Natural killer cell (primary cell): ENCODE measurements at regions not wholly inside any gene's neighbourhood (a gene's known extent, or its start where the extent isn't known, plus 50 kb on each side); places are given as distances from the start of the nearest gene placed in this dataset.

Experiments
- ATAC-seq, 3 donors: fragments of 150-1000 bp in 2 of 3; fragments of 200-7000 bp in 1 of 3; cut with Tn5 transposase; 1 replicate in 1 of 3; 2 replicates in 2 of 3; pipeline ENCODE4 v1.10.0; 2021; ENCODE audit warnings: mild to moderate bottlenecking in 2 of 3, moderate library complexity in 2 of 3
- DNase-seq, 2 donors: peaks; one replicate each; pipeline versions ENCODE4 v3.0.0 to v3.0.0-alpha.2; 2013 to 2021; ENCODE audit warnings: mixed read lengths in 1 of 2
- H3K27ac ChIP-seq: one replicate; pipeline ENCODE4 v1.5.1; 2013; ENCODE audit warnings: mild to moderate bottlenecking, low read length
- H3K27me3 ChIP-seq: one replicate; pipeline ENCODE4 v1.6.1; 2013; ENCODE audit warnings: low read length; ENCODE audit not compliant: control insufficient read depth, insufficient read depth
- H3K36me3 ChIP-seq: one replicate; pipeline ENCODE4 v1.6.1; 2013; ENCODE audit warnings: low read length; ENCODE audit not compliant: control insufficient read depth, insufficient read depth
- H3K4me1 ChIP-seq: one replicate; pipeline ENCODE4 v1.6.1; 2013; ENCODE audit warnings: low read length; ENCODE audit not compliant: control insufficient read depth, insufficient read depth
- H3K4me3 ChIP-seq: one replicate; pipeline ENCODE4 v1.5.1; 2013; ENCODE audit warnings: low read length
- H3K9me3 ChIP-seq: one replicate; pipeline ENCODE4 v1.6.1; 2013; ENCODE audit warnings: low read length; ENCODE audit not compliant: control insufficient read depth, insufficient read depth
- H3K27ac Mint-ChIP-seq, 2 donors: one replicate each; pipeline ENCODE4 v1.8.0; 2022; ENCODE audit warnings: mild to moderate bottlenecking in 2 of 2, mixed read lengths in 2 of 2, moderate library complexity in 1 of 2
- H3K27me3 Mint-ChIP-seq, 2 donors: one replicate each; pipeline ENCODE4 v1.8.0; 2022; ENCODE audit warnings: low read depth in 2 of 2, mixed read lengths in 2 of 2
- H3K36me3 Mint-ChIP-seq: one replicate; pipeline ENCODE4 v1.8.0; 2022; ENCODE audit warnings: mixed read lengths
- H3K4me1 Mint-ChIP-seq, 2 donors: one replicate each; pipeline ENCODE4 v1.8.0; 2022; ENCODE audit warnings: mixed read lengths in 2 of 2
- H3K4me3 Mint-ChIP-seq: one replicate; pipeline ENCODE4 v1.8.0; 2022; ENCODE audit warnings: mild to moderate bottlenecking, moderate library complexity, mixed read lengths
- H3K9me3 Mint-ChIP-seq, 2 donors: one replicate each; pipeline ENCODE4 v1.8.0; 2022; ENCODE audit warnings: mixed read lengths in 2 of 2
- CTCF ChIP-seq: fragments of 200-600 bp; IDR thresholded peaks from one replicate; pipeline ENCODE4 v1.8.0; 2022; ENCODE audit warnings: antibody characterized with exemption
- WGBS: methylation state at CpG from one replicate; pipeline ENCODE4 v1.1.7; 2013; ENCODE audit warnings: missing lambda C conversion rate; ENCODE audit not compliant: insufficient coverage; 5-methylcytosine and 5-hydroxymethylcytosine counted together
- intact Hi-C: fragments of 100-400 bp; cut with micrococcal nuclease; formaldehyde crosslinking; loops from one replicate; pipeline ENCODE4 v1.14.2; 2022

- 86% methylated on average over 1 of the region's 1 CpG for WGBS
- H3K4me1 ChIP-seq: no peaks in the 10 kb centered on the region
- no peak overlapping the region for H3K27ac ChIP-seq
- Mint-ChIP-seq H3K4me3 (no peak overlapping the region), H3K4me1 (no peaks in the 10 kb centered on the region), H3K36me3 (no peaks in the 10 kb centered on the region), H3K9me3 (peaks cover 0 to 3% of the 10 kb centered on the region in 2 donors), H3K27ac (no peak overlapping the region), H3K27me3 (peaks cover 16 to 19% of the 10 kb centered on the region in 2 donors)
- TF ChIP-seq CTCF: no peak
- H3K27me3 ChIP-seq: no peaks in the 10 kb centered on the region
- DNase-seq: no peak
- no peaks in the 10 kb centered on the region for H3K9me3 ChIP-seq
- intact Hi-C loops: no loop called here
- ATAC-seq: peak in 1 of 3 donors; percentile 39
- no peaks in the 10 kb centered on the region for H3K36me3 ChIP-seq
- no peak overlapping the region for H3K4me3 ChIP-seq
Measured at GRCh38 chr2:32895424-32895823, 51.3 kb upstream of the LTBP1 start.
